ENCODE measurements at regions not wholly inside any gene's neighbourhood (a gene's known extent, or its start where the extent isn't known, plus 50 kb on each side); places are given as distances from the start of the nearest gene placed in this dataset.

DNA sequence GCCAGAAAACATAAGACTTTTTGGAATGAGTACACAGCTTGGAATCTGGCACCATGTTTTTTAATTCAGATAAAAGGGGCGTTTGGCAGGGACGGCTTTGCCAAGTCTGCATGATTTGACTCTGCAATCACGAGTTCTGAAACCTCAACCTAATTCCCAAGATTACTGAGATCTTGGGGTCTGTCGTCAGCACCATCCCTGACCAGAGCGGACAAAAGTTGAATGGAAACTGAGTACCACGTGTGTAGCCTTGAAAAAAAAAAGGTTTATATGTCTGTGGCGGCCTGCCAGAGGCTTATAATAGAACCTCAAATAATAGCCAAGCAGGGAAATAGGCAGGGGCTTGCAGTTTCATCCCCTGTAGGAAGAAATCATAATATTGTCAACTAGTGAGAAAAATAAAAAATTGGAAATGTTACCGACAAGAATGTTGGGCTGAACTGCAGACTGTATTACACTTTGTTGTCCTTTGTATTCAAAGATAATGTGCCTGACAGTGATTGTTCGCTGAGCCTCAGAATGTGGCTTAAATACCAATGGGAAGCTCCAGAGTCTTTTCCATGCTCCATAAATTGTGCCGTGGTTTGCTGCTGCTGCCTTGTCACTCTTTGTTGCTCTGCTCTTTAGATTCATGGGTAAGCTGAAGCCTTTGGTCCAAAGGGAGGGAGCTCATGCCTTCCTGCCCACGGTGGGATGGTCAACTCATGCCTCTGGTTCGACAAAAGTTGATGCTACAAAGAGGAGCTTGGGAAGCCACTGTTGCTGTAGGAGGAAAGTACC, 118.8 kb upstream of the ARID1B start:
- TF ChIP-seq, protein P1, sequence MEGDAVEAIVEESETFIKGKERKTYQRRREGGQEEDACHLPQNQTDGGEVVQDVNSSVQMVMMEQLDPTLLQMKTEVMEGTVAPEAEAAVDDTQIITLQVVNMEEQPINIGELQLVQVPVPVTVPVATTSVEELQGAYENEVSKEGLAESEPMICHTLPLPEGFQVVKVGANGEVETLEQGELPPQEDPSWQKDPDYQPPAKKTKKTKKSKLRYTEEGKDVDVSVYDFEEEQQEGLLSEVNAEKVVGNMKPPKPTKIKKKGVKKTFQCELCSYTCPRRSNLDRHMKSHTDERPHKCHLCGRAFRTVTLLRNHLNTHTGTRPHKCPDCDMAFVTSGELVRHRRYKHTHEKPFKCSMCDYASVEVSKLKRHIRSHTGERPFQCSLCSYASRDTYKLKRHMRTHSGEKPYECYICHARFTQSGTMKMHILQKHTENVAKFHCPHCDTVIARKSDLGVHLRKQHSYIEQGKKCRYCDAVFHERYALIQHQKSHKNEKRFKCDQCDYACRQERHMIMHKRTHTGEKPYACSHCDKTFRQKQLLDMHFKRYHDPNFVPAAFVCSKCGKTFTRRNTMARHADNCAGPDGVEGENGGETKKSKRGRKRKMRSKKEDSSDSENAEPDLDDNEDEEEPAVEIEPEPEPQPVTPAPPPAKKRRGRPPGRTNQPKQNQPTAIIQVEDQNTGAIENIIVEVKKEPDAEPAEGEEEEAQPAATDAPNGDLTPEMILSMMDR (conservative IDR thresholded peaks at IDR 0.05; ENCODE audit: low read depth in 2 of 2), result no peak
- TF ChIP-seq CREB1 (CRISPR knock-in tag; IDR thresholded peaks at IDR 0.05; ENCODE audit: low read depth), result no peak
- no peak for TF ChIP-seq EZH2 (IDR thresholded peaks at IDR 0.05; ENCODE audit: low read depth, unreplicated experiment)
- TF ChIP-seq EZH2phosphoT487 (IDR thresholded peaks at IDR 0.05; ENCODE audit: unreplicated experiment), result no peak
- TF ChIP-seq, protein P2, sequence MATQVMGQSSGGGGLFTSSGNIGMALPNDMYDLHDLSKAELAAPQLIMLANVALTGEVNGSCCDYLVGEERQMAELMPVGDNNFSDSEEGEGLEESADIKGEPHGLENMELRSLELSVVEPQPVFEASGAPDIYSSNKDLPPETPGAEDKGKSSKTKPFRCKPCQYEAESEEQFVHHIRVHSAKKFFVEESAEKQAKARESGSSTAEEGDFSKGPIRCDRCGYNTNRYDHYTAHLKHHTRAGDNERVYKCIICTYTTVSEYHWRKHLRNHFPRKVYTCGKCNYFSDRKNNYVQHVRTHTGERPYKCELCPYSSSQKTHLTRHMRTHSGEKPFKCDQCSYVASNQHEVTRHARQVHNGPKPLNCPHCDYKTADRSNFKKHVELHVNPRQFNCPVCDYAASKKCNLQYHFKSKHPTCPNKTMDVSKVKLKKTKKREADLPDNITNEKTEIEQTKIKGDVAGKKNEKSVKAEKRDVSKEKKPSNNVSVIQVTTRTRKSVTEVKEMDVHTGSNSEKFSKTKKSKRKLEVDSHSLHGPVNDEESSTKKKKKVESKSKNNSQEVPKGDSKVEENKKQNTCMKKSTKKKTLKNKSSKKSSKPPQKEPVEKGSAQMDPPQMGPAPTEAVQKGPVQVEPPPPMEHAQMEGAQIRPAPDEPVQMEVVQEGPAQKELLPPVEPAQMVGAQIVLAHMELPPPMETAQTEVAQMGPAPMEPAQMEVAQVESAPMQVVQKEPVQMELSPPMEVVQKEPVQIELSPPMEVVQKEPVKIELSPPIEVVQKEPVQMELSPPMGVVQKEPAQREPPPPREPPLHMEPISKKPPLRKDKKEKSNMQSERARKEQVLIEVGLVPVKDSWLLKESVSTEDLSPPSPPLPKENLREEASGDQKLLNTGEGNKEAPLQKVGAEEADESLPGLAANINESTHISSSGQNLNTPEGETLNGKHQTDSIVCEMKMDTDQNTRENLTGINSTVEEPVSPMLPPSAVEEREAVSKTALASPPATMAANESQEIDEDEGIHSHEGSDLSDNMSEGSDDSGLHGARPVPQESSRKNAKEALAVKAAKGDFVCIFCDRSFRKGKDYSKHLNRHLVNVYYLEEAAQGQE (IDR thresholded peaks at IDR 0.05; ENCODE audit: unreplicated experiment), result no peak
- TF ChIP-seq POLR2AphosphoS5 (IDR thresholded peaks at IDR 0.05; ENCODE audit: low read depth), result no peak

Data from GM23338 (cell line).